ENCODE measurements at regions not wholly inside any gene's neighbourhood (a gene's known extent, or its start where the extent isn't known, plus 50 kb on each side); places are given as distances from the start of the nearest gene placed in this dataset.

GRCh38 chr13:103762523-103762922, 696.3 kb upstream of the SLC10A2 start:
- TF ChIP-seq CTCF (IDR thresholded peaks at IDR 0.05) (no peak), POLR2A (IDR thresholded peaks at IDR 0.05) (no peak)
